GM18511 (cell line): ENCODE measurements at regions not wholly inside any gene's neighbourhood (a gene's known extent, or its start where the extent isn't known, plus 50 kb on each side); places are given as distances from the start of the nearest gene placed in this dataset.
"Not testable (repeated sequence)": the region's sequence is repeated elsewhere in the genome, so short reads cannot be mapped to it uniquely, and the experiment has no call there.

Experiments
- ATAC-seq: cut with Tn5 transposase; IDR thresholded peaks from one replicate; pipeline ENCODE4 v1.9.1; 2021; ENCODE audit warnings: mild to moderate bottlenecking, moderate library complexity; ENCODE audit not compliant: unreplicated experiment

- no peak for ATAC-seq
Observed at GRCh38 chr12:69171881-69172280, 67.5 kb upstream of the CPSF6 start.

GRCh38 chr12:69172491-69172890, 66.9 kb upstream of the CPSF6 start:
- ATAC-seq, result no peak

- no peak for ATAC-seq
Observed at GRCh38 chr12:69173368-69173767, 66.0 kb upstream of the CPSF6 start.

- no peak for ATAC-seq
Observed at GRCh38 chr12:69179786-69180185, 59.6 kb upstream of the CPSF6 start.

- ATAC-seq, result not testable (repeated sequence)
Observed at GRCh38 chr12:69187572-69187971, 51.8 kb upstream of the CPSF6 start.

- ATAC-seq, result no peak
Observed at GRCh38 chr12:69189378-69189978, 49.9 kb upstream of the CPSF6 start.
